A549 (cell line): ENCODE measurements at regions not wholly inside any gene's neighbourhood (a gene's known extent, or its start where the extent isn't known, plus 50 kb on each side); places are given as distances from the start of the nearest gene placed in this dataset.

Experiments
- CHD4 ChIP-seq: fragments of 200-600 bp; sonication (generic); IDR thresholded peaks from 2 replicates; pipeline ENCODE4 v1.6.1; 2016; ENCODE audit warnings: antibody characterized with exemption, mild to moderate bottlenecking, borderline replicate concordance
- CTCF ChIP-seq: fragments of >200 bp; sonication (Bioruptor Twin); formaldehyde crosslinking; IDR thresholded peaks from 3 replicates; pipeline ENCODE4 v1.5.1; 2016
- ELK1 ChIP-seq: fragments of 150-350 bp; IDR thresholded peaks from 2 replicates; pipeline ENCODE4 v1.6.1; 2014; ENCODE audit warnings: low read depth, mild to moderate bottlenecking, low read length
- HOXB5 ChIP-seq: fragments of 250-450 bp; sonication (Bioruptor Pico); IDR thresholded peaks from 2 replicates; pipeline ENCODE4 v1.5.0; 2020; ENCODE audit warnings: mild to moderate bottlenecking, moderate library complexity
- KDM1A ChIP-seq: fragments of 200-600 bp; sonication (generic); IDR thresholded peaks from 2 replicates; pipeline ENCODE4 v1.6.1; 2016; ENCODE audit warnings: low read depth, mild to moderate bottlenecking
- KDM5A ChIP-seq: fragments of 200-600 bp; sonication (generic); IDR thresholded peaks from 2 replicates; pipeline ENCODE4 v1.6.1; 2016; ENCODE audit warnings: antibody characterized with exemption, mild to moderate bottlenecking
- MYC ChIP-seq: IDR thresholded peaks from 2 replicates; pipeline ENCODE4 v1.6.1; 2012; ENCODE audit warnings: mild to moderate bottlenecking, inconsistent platforms, low read length, improper control_type of control experiment, borderline replicate concordance
- RARB ChIP-seq: fragments of 250-450 bp; sonication (Bioruptor Pico); IDR thresholded peaks from 2 replicates; pipeline ENCODE4 v1.8.0; 2021; ENCODE audit warnings: mild to moderate bottlenecking, moderate library complexity
- SMC3 ChIP-seq: fragments of >200 bp; sonication (Bioruptor Twin); formaldehyde crosslinking; IDR thresholded peaks from 3 replicates; pipeline ENCODE4 v1.6.1; 2018; ENCODE audit warnings: inconsistent platforms
- USF2 ChIP-seq: fragments of 450-650 bp; IDR thresholded peaks from 2 replicates; pipeline ENCODE4 v1.6.1; 2014; ENCODE audit warnings: antibody characterized with exemption

- TF ChIP-seq CTCF (no peak), USF2 (no peak), CHD4 (no peak), KDM5A (no peak), MYC (no peak), SMC3 (no peak), ELK1 (no peak), HOXB5 (no peak), RARB (CRISPR knock-in tag) (no peak), KDM1A (no peak)
Measured at GRCh38 chr6:1136827-1137226, 175.1 kb upstream of the FOXQ1 start.
